Liver (tissue), 8 donors: ENCODE measurements at regions not wholly inside any gene's neighbourhood (a gene's known extent, or its start where the extent isn't known, plus 50 kb on each side); places are given as distances from the start of the nearest gene placed in this dataset.

Experiments used
- DNase-seq: peaks from one replicate; pipeline ENCODE4 v3.0.0-alpha.2; 2017; ENCODE audit warnings: low spot score
- H3K27ac ChIP-seq, 2 donors: one replicate each; pipeline ENCODE4 v1.7.0; 2013; ENCODE audit warnings: inconsistent platforms in 2 of 2, low read length in 2 of 2, control low read depth in 1 of 2, low read depth in 1 of 2, mild to moderate bottlenecking in 1 of 2
- H3K27me3 ChIP-seq, 4 donors: one replicate each; pipeline versions ENCODE4 v1.6.1 to v1.7.0; 2013; ENCODE audit warnings: low read length in 3 of 4, inconsistent platforms in 1 of 4, mild to moderate bottlenecking in 1 of 4, moderate library complexity in 1 of 4; ENCODE audit not compliant: control insufficient read depth in 4 of 4, insufficient read depth in 4 of 4
- H3K36me3 ChIP-seq, 4 donors: one replicate each; pipeline versions ENCODE4 v1.6.1 to v1.7.0; 2013; ENCODE audit warnings: low read length in 3 of 4, mild to moderate bottlenecking in 3 of 4, low read depth in 1 of 4, moderate library complexity in 1 of 4; ENCODE audit not compliant: control insufficient read depth in 4 of 4, insufficient read depth in 3 of 4
- H3K4me1 ChIP-seq, 4 donors: one replicate each; pipeline versions ENCODE4 v1.6.1 to v1.7.0; 2013; ENCODE audit warnings: low read length in 3 of 4, mild to moderate bottlenecking in 3 of 4, moderate library complexity in 1 of 4; ENCODE audit not compliant: control insufficient read depth in 4 of 4, insufficient read depth in 4 of 4
- H3K4me3 ChIP-seq, 3 donors: one replicate each; pipeline versions ENCODE4 v1.6.1 to v1.7.0; 2013; ENCODE audit warnings: low read length in 3 of 3, control low read depth in 1 of 3, low read depth in 1 of 3, mild to moderate bottlenecking in 1 of 3
- H3K9ac ChIP-seq, 2 donors: one replicate each; pipeline ENCODE4 v1.7.0; 2013; ENCODE audit warnings: low read length in 2 of 2, mild to moderate bottlenecking in 2 of 2, moderate library complexity in 2 of 2, control low read depth in 1 of 2, low read depth in 1 of 2
- H3K9me3 ChIP-seq, 4 donors: one replicate each; pipeline versions ENCODE4 v1.6.1 to v1.7.0; 2013; ENCODE audit warnings: low read length in 3 of 4; ENCODE audit not compliant: control insufficient read depth in 4 of 4
- CTCF ChIP-seq: fragments of 150-350 bp; IDR thresholded peaks from 2 replicates; pipeline ENCODE4 v1.5.1; 2017; ENCODE audit warnings: improper control_type of control experiment, low read depth, low read length; ENCODE audit not compliant: missing input control
- FOXA2 ChIP-seq: IDR thresholded peaks from 2 replicates; pipeline ENCODE4 v1.6.1; 2016; ENCODE audit warnings: antibody characterized with exemption
- GABPA ChIP-seq, 2 donors: IDR thresholded peaks in 1 of 2; conservative IDR thresholded peaks in 1 of 2; 2 replicates each; pipeline ENCODE4 v1.6.1; 2016; ENCODE audit warnings: antibody characterized with exemption in 2 of 2, mild to moderate bottlenecking in 1 of 2, moderate library complexity in 1 of 2
- HNF4G ChIP-seq: IDR thresholded peaks from 2 replicates; pipeline ENCODE4 v1.6.1; 2016; ENCODE audit warnings: antibody characterized with exemption
- JUND ChIP-seq, 2 donors: IDR thresholded peaks; 2 replicates each; pipeline ENCODE4 v1.6.1; 2016; ENCODE audit warnings: antibody characterized with exemption in 2 of 2
- NR2F2 ChIP-seq: IDR thresholded peaks from 2 replicates; pipeline ENCODE4 v1.6.1; 2016; ENCODE audit warnings: antibody characterized with exemption
- RAD21 ChIP-seq, 2 donors: IDR thresholded peaks; 2 replicates each; pipeline ENCODE4 v1.6.1; 2016; ENCODE audit warnings: antibody characterized with exemption in 2 of 2, mild to moderate bottlenecking in 2 of 2
- RXRA ChIP-seq, 2 donors: IDR thresholded peaks; 2 replicates each; pipeline ENCODE4 v1.6.1; 2017 to 2018; ENCODE audit warnings: antibody characterized with exemption in 2 of 2, mild to moderate bottlenecking in 1 of 2
- SP1 ChIP-seq: IDR thresholded peaks from 2 replicates; pipeline ENCODE4 v1.6.1; 2018; ENCODE audit warnings: antibody characterized with exemption, mild to moderate bottlenecking
- TAF1 ChIP-seq: conservative IDR thresholded peaks from 2 replicates; pipeline ENCODE4 v1.6.1; 2016; ENCODE audit warnings: antibody characterized with exemption, mild to moderate bottlenecking
- YY1 ChIP-seq: IDR thresholded peaks from 2 replicates; pipeline ENCODE4 v1.6.1; 2016; ENCODE audit warnings: antibody characterized with exemption, mild to moderate bottlenecking
- ZBTB33 ChIP-seq: IDR thresholded peaks from 2 replicates; pipeline ENCODE4 v1.6.1; 2016; ENCODE audit warnings: antibody characterized with exemption
- WGBS: extraction: QIAGEN DNeasy Blood & Tissue Kit; methylation state at CpG from one replicate; pipeline ENCODE4 v1.1.7; 2013; 5-methylcytosine and 5-hydroxymethylcytosine counted together
- donor health status: healthy.
- donor health status: healthy.
- donor health status: healthy.
- donor health status: healthy.
- donor health status: healthy.

GRCh38 chr7:131068604-131069021 is 259.1 kb upstream of the MKLN1 start:
- Histone ChIP-seq H3K4me3 (no peak overlapping the region), H3K36me3 (peaks cover 0 to 1% (median 0%) of the 10 kb centered on the region in 4 donors), H3K9ac (no peak overlapping the region), H3K27ac (peak overlapping the region; percentile 15 to 31), H3K9me3 (no peaks in the 10 kb centered on the region), H3K4me1 (peaks cover 12 to 34% (median 26%) of the 10 kb centered on the region in 4 donors), H3K27me3 (no peaks in the 10 kb centered on the region)
- 37% methylated on average over 2 of the region's 2 CpGs for WGBS
- TF ChIP-seq HNF4G (no peak), RAD21 (IDR thresholded peaks at IDR 0.05) (peak; percentile 70 to 78), GABPA (IDR thresholded peaks at IDR 0.05 in 1 of 2, conservative IDR thresholded peaks at IDR 0.05 in 1 of 2) (no peak), YY1 (no peak), CTCF (peak; percentile 49)
- no peak for DNase-seq

GRCh38 chr7:131071786-131072504 is 255.7 kb upstream of the MKLN1 start:
- H3K4me1 ChIP-seq = peaks cover 13 to 56% (median 44%) of the 10 kb centered on the region in 4 donors
- TF ChIP-seq ZBTB33 (no peak), FOXA2 (no peak), YY1 (peak; percentile 98), HNF4G (peak; percentile 12), NR2F2 (peak; percentile 79), RAD21 (IDR thresholded peaks at IDR 0.05) (peak; percentile 59 to 62), GABPA (IDR thresholded peaks at IDR 0.05 in 1 of 2, conservative IDR thresholded peaks at IDR 0.05 in 1 of 2) (no peak), CTCF (peak; percentile 30), SP1 (peak; percentile 53), JUND (IDR thresholded peaks at IDR 0.05) (peak in 1 of 2 donors; percentile 21), TAF1 (peak; percentile 20), RXRA (IDR thresholded peaks at IDR 0.05) (peak; percentile 41 to 46)

More at GRCh38 chr7:131071786-131072504, 255.7 kb upstream of the MKLN1 start:
- 18% methylated on average over 10 of the region's 10 CpGs for WGBS
- no peak for DNase-seq
- Histone ChIP-seq H3K27me3 (no peaks in the 10 kb centered on the region), H3K9me3 (no peaks in the 10 kb centered on the region), H3K27ac (peak overlapping the region; percentile 75 to 82), H3K9ac (peak overlapping the region; percentile 3 to 57), H3K4me3 (peak overlapping the region in 1 of 3 donors; percentile 29), H3K36me3 (peaks cover 0 to 4% (median 0%) of the 10 kb centered on the region in 4 donors)
